ENCODE measurements at regions not wholly inside any gene's neighbourhood (a gene's known extent, or its start where the extent isn't known, plus 50 kb on each side); places are given as distances from the start of the nearest gene placed in this dataset.

DNA sequence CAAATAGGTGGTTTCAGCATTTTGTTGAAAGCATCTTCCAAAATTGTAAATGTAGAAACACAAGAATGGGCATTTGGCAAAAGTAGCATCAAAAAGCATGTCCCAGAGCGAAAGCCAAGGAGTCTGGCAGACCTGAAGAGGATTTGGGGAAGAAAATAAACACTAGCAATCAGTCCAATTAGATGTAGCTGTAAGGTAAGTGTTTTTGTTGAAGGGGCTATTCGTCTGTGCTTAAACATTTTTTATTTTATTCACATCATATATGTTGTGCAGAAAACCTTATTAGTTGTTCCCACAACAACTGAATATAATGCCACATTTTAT is 954.1 kb upstream of the COX7C start:
- ATAC-seq = no peak
- Mint-ChIP-seq H3K4me1 (no peaks in the 10 kb centered on the region), H3K4me3 (no peak overlapping the region), H3K9me3 (no peaks in the 10 kb centered on the region), H3K36me3 (no peaks in the 10 kb centered on the region), H3K27ac (no peak overlapping the region), H3K27me3 (no peaks in the 10 kb centered on the region)

GRCh38 chr5:85670417-85670816 is 947.3 kb upstream of the COX7C start:
- no peak for ATAC-seq
- H3K36me3 Mint-ChIP-seq = no peaks in the 10 kb centered on the region

GRCh38 chr5:85671223-85671970 is 946.3 kb upstream of the COX7C start:
- H3K36me3 Mint-ChIP-seq = no peaks in the 10 kb centered on the region
- H3K9me3 Mint-ChIP-seq = peaks cover 2% of the 10 kb centered on the region
- no peak overlapping the region for H3K4me3 Mint-ChIP-seq
- H3K27me3 Mint-ChIP-seq = no peaks in the 10 kb centered on the region
- H3K4me1 Mint-ChIP-seq = no peaks in the 10 kb centered on the region
- H3K27ac Mint-ChIP-seq = no peak overlapping the region
- ATAC-seq = no peak

More at GRCh38 chr5:85670417-85670816, 947.3 kb upstream of the COX7C start:
- Mint-ChIP-seq H3K27ac (no peak overlapping the region), H3K27me3 (no peaks in the 10 kb centered on the region), H3K9me3 (no peaks in the 10 kb centered on the region), H3K4me3 (no peak overlapping the region), H3K4me1 (no peaks in the 10 kb centered on the region)

DNA sequence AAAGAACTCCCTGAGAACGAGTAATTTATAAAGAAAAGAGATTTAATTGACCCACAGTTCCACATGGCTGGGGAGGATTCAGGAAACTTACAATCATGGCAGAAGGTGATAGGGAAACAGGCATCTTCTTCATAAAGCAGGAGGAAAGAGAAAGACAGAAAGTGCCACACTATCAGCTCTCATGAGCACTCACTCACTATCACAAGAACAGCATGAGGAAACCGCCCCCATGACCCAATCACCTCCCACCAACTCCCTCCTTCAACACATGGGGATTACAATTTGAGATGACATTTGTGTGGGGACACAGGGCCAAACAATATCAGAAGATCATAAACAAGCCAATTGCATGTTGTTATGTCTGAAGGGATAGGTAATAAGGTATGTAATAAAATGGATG is 935.9 kb upstream of the COX7C start:
- no peaks in the 10 kb centered on the region for H3K4me1 Mint-ChIP-seq
- H3K36me3 Mint-ChIP-seq = no peaks in the 10 kb centered on the region
- ATAC-seq = no peak
- no peak overlapping the region for H3K4me3 Mint-ChIP-seq
- H3K27me3 Mint-ChIP-seq = no peaks in the 10 kb centered on the region
- no peak overlapping the region for H3K27ac Mint-ChIP-seq
- peaks cover 6% of the 10 kb centered on the region for H3K9me3 Mint-ChIP-seq

- no peaks in the 10 kb centered on the region for H3K4me1 Mint-ChIP-seq
- peaks cover 6% of the 10 kb centered on the region for H3K9me3 Mint-ChIP-seq
- H3K36me3 Mint-ChIP-seq = no peaks in the 10 kb centered on the region
- H3K4me3 Mint-ChIP-seq = no peak overlapping the region
- no peaks in the 10 kb centered on the region for H3K27me3 Mint-ChIP-seq
- no peak overlapping the region for H3K27ac Mint-ChIP-seq
- ATAC-seq = no peak
Measured at GRCh38 chr5:85684351-85684750, 933.4 kb upstream of the COX7C start.

GRCh38 chr5:85703296-85703695 is 914.4 kb upstream of the COX7C start:
- Mint-ChIP-seq H3K36me3 (no peaks in the 10 kb centered on the region), H3K27ac (no peak overlapping the region), H3K4me1 (no peaks in the 10 kb centered on the region), H3K27me3 (no peaks in the 10 kb centered on the region), H3K9me3 (no peaks in the 10 kb centered on the region), H3K4me3 (no peak overlapping the region)
- no peak for ATAC-seq

DNA sequence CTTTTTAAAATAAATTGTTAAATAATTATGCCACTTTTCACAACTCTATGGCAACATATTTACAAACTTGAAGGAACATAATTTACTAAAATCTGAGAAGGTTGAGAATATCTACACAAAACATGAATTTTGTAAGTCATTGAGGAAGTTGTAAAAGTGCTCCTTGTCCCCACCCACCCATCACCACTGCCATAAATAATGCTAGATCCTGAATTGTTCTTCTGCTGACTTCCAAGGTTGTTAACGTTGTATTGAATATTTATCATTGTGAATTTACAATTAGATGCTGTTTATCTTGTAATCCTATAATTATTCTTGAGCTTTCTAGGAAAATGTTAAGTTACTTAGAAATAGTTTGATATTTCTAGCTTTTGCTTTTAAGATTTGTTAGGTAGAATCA is 908.0 kb upstream of the COX7C start:
- H3K9me3 Mint-ChIP-seq = no peaks in the 10 kb centered on the region
- no peaks in the 10 kb centered on the region for H3K4me1 Mint-ChIP-seq
- H3K36me3 Mint-ChIP-seq = no peaks in the 10 kb centered on the region
- no peak overlapping the region for H3K27ac Mint-ChIP-seq
- ATAC-seq = no peak
- H3K4me3 Mint-ChIP-seq = no peak overlapping the region
- H3K27me3 Mint-ChIP-seq = no peaks in the 10 kb centered on the region

GRCh38 chr5:85716344-85717202 is 901.2 kb upstream of the COX7C start:
- Mint-ChIP-seq H3K27ac (no peak overlapping the region), H3K4me1 (no peaks in the 10 kb centered on the region), H3K36me3 (no peaks in the 10 kb centered on the region), H3K4me3 (no peak overlapping the region), H3K9me3 (no peaks in the 10 kb centered on the region), H3K27me3 (no peaks in the 10 kb centered on the region)
- ATAC-seq = no peak

GRCh38 chr5:85717203-85717563 is 900.6 kb upstream of the COX7C start:
- Mint-ChIP-seq H3K9me3 (no peaks in the 10 kb centered on the region), H3K27me3 (no peaks in the 10 kb centered on the region), H3K27ac (no peak overlapping the region), H3K4me1 (no peaks in the 10 kb centered on the region), H3K4me3 (no peak overlapping the region), H3K36me3 (no peaks in the 10 kb centered on the region)
- no peak for ATAC-seq

- no peaks in the 10 kb centered on the region for H3K27me3 Mint-ChIP-seq
- no peak overlapping the region for H3K4me3 Mint-ChIP-seq
- H3K27ac Mint-ChIP-seq = no peak overlapping the region
- H3K4me1 Mint-ChIP-seq = no peaks in the 10 kb centered on the region
- peaks cover 4% of the 10 kb centered on the region for H3K9me3 Mint-ChIP-seq
- ATAC-seq = no peak
- no peaks in the 10 kb centered on the region for H3K36me3 Mint-ChIP-seq
Measured at GRCh38 chr5:85732185-85732584, 885.6 kb upstream of the COX7C start.

DNA sequence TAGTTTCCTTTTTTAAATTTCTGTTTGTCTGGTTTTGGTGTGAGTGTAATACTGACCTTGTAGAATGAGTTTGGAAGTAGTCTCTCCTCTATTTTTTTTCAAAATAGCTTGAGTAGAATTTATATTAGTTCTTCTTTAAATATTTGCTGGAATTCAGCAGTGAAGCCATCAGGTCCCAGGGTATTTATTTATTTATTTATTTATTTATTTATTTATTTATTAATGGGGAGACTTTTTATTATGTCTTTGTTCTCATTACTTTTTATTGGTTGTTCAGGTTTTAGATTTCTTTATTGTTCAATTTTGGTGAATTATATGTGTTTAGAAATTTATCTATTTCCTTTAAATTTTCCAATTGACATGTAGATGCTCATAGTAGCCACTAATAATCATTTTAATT is 875.8 kb upstream of the COX7C start:
- H3K4me3 Mint-ChIP-seq = no peak overlapping the region
- H3K27me3 Mint-ChIP-seq = no peaks in the 10 kb centered on the region
- no peaks in the 10 kb centered on the region for H3K4me1 Mint-ChIP-seq
- H3K9me3 Mint-ChIP-seq = peaks cover 12% of the 10 kb centered on the region
- no peak for ATAC-seq
- H3K36me3 Mint-ChIP-seq = no peaks in the 10 kb centered on the region
- no peak overlapping the region for H3K27ac Mint-ChIP-seq

GRCh38 chr5:85760519-85760918 is 857.2 kb upstream of the COX7C start:
- ATAC-seq = no peak
- Mint-ChIP-seq H3K36me3 (no peaks in the 10 kb centered on the region), H3K27ac (no peak overlapping the region), H3K9me3 (peaks cover 9% of the 10 kb centered on the region), H3K4me1 (no peaks in the 10 kb centered on the region), H3K4me3 (no peak overlapping the region), H3K27me3 (no peaks in the 10 kb centered on the region)

- no peak for ATAC-seq
- no peaks in the 10 kb centered on the region for H3K4me1 Mint-ChIP-seq
- H3K36me3 Mint-ChIP-seq = no peaks in the 10 kb centered on the region
- H3K4me3 Mint-ChIP-seq = no peak overlapping the region
- H3K27me3 Mint-ChIP-seq = no peaks in the 10 kb centered on the region
- H3K27ac Mint-ChIP-seq = no peak overlapping the region
- peaks cover 25% of the 10 kb centered on the region for H3K9me3 Mint-ChIP-seq
Measured at GRCh38 chr5:85769347-85769746, 848.4 kb upstream of the COX7C start.

- Mint-ChIP-seq H3K4me1 (no peaks in the 10 kb centered on the region), H3K9me3 (no peaks in the 10 kb centered on the region), H3K27me3 (no peaks in the 10 kb centered on the region), H3K36me3 (no peaks in the 10 kb centered on the region), H3K27ac (no peak overlapping the region), H3K4me3 (no peak overlapping the region)
- no peak for ATAC-seq
Measured at GRCh38 chr5:85784746-85785145, 833.0 kb upstream of the COX7C start.

DNA sequence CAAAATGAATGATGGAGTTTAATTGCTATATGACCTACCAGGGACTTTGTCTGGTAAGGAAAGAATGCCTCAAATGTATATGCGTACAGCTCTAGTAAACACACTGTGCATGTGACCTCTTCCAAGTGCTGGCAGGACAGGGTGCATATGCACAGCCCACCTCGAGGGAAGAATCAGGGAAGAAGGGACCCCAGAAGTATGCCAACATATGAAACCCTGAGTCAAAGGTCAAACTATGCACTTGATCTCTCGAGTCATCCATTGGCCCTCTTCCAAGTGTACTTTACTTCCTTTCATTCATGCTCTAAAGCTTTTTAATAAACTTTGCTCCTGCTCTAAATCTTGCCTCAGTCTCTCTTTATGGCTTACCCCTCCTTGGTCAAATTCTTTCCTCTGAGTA is 804.6 kb upstream of the COX7C start:
- H3K36me3 Mint-ChIP-seq = no peaks in the 10 kb centered on the region
- no peak overlapping the region for H3K4me3 Mint-ChIP-seq
- no peaks in the 10 kb centered on the region for H3K27me3 Mint-ChIP-seq
- H3K4me1 Mint-ChIP-seq = no peaks in the 10 kb centered on the region
- no peaks in the 10 kb centered on the region for H3K9me3 Mint-ChIP-seq
- H3K27ac Mint-ChIP-seq = no peak overlapping the region
- ATAC-seq = no peak

DNA sequence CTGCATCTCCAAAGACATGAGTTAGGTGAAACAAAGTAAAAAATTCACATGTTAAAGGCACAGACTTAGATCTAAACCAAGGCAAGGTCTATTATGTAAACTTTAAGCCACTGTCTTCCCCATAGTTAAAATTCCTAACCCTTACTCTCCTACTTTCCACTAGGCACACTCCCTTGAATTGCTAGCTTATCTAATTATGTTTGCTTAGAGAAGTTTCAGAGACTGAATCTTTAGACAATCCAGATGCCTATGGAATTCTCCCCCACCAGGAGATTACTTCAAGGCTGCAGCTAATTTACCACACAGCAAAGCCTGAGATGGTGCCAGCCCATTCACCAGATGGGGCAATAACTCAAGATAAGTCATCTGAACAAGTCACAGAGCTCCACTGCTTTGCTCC is 803.1 kb upstream of the COX7C start:
- Mint-ChIP-seq H3K27me3 (no peaks in the 10 kb centered on the region), H3K4me1 (no peaks in the 10 kb centered on the region), H3K36me3 (no peaks in the 10 kb centered on the region), H3K4me3 (no peak overlapping the region), H3K27ac (no peak overlapping the region), H3K9me3 (no peaks in the 10 kb centered on the region)
- no peak for ATAC-seq
